ENCODE measurements at regions not wholly inside any gene's neighbourhood (a gene's known extent, or its start where the extent isn't known, plus 50 kb on each side); places are given as distances from the start of the nearest gene placed in this dataset.

- Histone ChIP-seq H3K27me3 (no peaks in the 10 kb centered on the region), H3K9me3 (no peaks in the 10 kb centered on the region), H3K27ac (no peak overlapping the region), H3K36me3 (ENCODE audit: low read depth, missing control alignments) (no peaks in the 10 kb centered on the region), H3K4me3 (no peak overlapping the region), H3K4me1 (no peaks in the 10 kb centered on the region)
- intact Hi-C loops (cut with DNase I; ENCODE audit: low total_unique reads): no loop called here
- no peak for TF ChIP-seq POLR2A (IDR thresholded peaks at IDR 0.05)
- TF ChIP-seq CTCF (IDR thresholded peaks at IDR 0.05): no peak
- DNase-seq: no peak
- WGBS, 2 donors: 83 to 91% methylated on average over 2 of the region's 2 CpGs
Observed at GRCh38 chr3:25281732-25282126, 146.3 kb upstream of the RARB start.

- no peak for TF ChIP-seq POLR2A (IDR thresholded peaks at IDR 0.05)
- TF ChIP-seq CTCF (IDR thresholded peaks at IDR 0.05): no peak
- no peak overlapping the region for H3K27ac ChIP-seq
- no peak for DNase-seq
- intact Hi-C loops (cut with DNase I; ENCODE audit: low total_unique reads): no loop called here
- WGBS, 2 donors: 94 to 96% methylated on average over 3 of the region's 3 CpGs
- no peaks in the 10 kb centered on the region for H3K36me3 ChIP-seq (ENCODE audit: low read depth, missing control alignments)
- H3K4me1 ChIP-seq: no peaks in the 10 kb centered on the region
- no peak overlapping the region for H3K4me3 ChIP-seq
- H3K27me3 ChIP-seq: no peaks in the 10 kb centered on the region
- no peaks in the 10 kb centered on the region for H3K9me3 ChIP-seq
Observed at GRCh38 chr3:25283613-25284012, 144.4 kb upstream of the RARB start.

- Histone ChIP-seq H3K4me3 (no peak overlapping the region), H3K36me3 (ENCODE audit: low read depth, missing control alignments) (no peaks in the 10 kb centered on the region), H3K27ac (no peak overlapping the region), H3K4me1 (no peaks in the 10 kb centered on the region), H3K27me3 (no peaks in the 10 kb centered on the region), H3K9me3 (no peaks in the 10 kb centered on the region)
- TF ChIP-seq POLR2A (IDR thresholded peaks at IDR 0.05) (no peak), CTCF (IDR thresholded peaks at IDR 0.05) (no peak)
- intact Hi-C loops (cut with DNase I; ENCODE audit: low total_unique reads): no loop called here
- no peak for DNase-seq
Observed at GRCh38 chr3:25284249-25284648, 143.8 kb upstream of the RARB start.

- Histone ChIP-seq H3K27ac (no peak overlapping the region), H3K27me3 (no peaks in the 10 kb centered on the region), H3K36me3 (ENCODE audit: low read depth, missing control alignments) (no peaks in the 10 kb centered on the region), H3K4me1 (no peaks in the 10 kb centered on the region), H3K9me3 (no peaks in the 10 kb centered on the region), H3K4me3 (no peak overlapping the region)
- WGBS, 2 donors: 94 to 95% methylated on average over 1 of the region's 1 CpG
- no peak for DNase-seq
- intact Hi-C loops (cut with DNase I; ENCODE audit: low total_unique reads): no loop called here
- no peak for TF ChIP-seq CTCF (IDR thresholded peaks at IDR 0.05)
- no peak for TF ChIP-seq POLR2A (IDR thresholded peaks at IDR 0.05)
Observed at GRCh38 chr3:25287291-25287884, 140.7 kb upstream of the RARB start.

- H3K27me3 ChIP-seq: no peaks in the 10 kb centered on the region
- intact Hi-C loops (cut with DNase I; ENCODE audit: low total_unique reads): no loop called here
- TF ChIP-seq CTCF (IDR thresholded peaks at IDR 0.05): no peak
Observed at GRCh38 chr3:25288413-25288812, 139.7 kb upstream of the RARB start.

More at GRCh38 chr3:25288413-25288812, 139.7 kb upstream of the RARB start:
- no peak for DNase-seq
- Histone ChIP-seq H3K36me3 (ENCODE audit: low read depth, missing control alignments) (no peaks in the 10 kb centered on the region), H3K4me3 (no peak overlapping the region), H3K9me3 (no peaks in the 10 kb centered on the region), H3K27ac (no peak overlapping the region), H3K4me1 (no peaks in the 10 kb centered on the region)
- 30 to 46% methylated on average over 1 of the region's 1 CpG for WGBS, 2 donors

Data from testis (tissue), 2 donors.